NCI-H82 treated with DMSO at 0.1 percent for 48 hours (cell line): ENCODE measurements at regions not wholly inside any gene's neighbourhood (a gene's known extent, or its start where the extent isn't known, plus 50 kb on each side); places are given as distances from the start of the nearest gene placed in this dataset.

Experiments used
- DNase-seq: peaks from one replicate; lab custom pipeline; 2025; ENCODE audit not compliant: unreplicated experiment; lab: John Stamatoyannopoulos, UW

- no peak for DNase-seq
These were observed 154.0 kb upstream of the MKI67 start for GRCh38 chr10:128280271-128280670.

DNA sequence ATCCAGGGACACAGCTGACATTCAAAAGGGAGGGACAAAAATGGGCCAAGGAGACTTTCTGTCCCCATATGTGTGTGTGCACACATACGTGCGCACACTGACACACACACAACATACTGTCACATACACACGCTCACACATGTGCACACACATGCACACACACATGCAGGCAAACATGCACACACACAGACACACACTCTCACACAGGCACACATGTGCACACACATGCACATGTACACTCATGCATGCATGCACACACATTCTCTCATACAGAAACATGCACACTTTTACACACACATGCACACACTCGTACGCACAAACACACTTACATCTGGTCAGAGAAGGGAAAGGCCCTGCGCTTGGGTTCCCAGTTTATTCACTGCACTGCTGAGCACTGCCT is 155.1 kb upstream of the MKI67 start:
- DNase-seq: no peak

DNA sequence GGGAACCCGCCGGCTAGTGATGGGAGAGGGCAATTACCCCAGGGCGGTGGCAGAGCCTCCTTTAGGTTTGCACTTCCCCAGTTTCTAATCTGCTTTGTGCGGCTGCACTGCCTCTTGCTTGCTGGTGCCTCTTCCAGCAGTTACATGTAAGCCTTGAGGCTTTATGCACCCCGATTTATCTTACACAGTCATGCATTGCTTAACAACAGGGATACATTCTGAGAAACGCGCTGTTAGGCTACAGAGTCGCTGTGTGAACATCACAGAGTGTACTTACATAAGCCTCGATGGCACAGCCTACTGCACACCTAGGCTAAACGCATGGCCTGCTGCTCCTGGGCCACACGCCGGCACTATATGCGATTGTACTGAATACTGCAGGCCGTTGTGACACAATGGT is 155.6 kb upstream of the MKI67 start:
- no peak for DNase-seq

DNA sequence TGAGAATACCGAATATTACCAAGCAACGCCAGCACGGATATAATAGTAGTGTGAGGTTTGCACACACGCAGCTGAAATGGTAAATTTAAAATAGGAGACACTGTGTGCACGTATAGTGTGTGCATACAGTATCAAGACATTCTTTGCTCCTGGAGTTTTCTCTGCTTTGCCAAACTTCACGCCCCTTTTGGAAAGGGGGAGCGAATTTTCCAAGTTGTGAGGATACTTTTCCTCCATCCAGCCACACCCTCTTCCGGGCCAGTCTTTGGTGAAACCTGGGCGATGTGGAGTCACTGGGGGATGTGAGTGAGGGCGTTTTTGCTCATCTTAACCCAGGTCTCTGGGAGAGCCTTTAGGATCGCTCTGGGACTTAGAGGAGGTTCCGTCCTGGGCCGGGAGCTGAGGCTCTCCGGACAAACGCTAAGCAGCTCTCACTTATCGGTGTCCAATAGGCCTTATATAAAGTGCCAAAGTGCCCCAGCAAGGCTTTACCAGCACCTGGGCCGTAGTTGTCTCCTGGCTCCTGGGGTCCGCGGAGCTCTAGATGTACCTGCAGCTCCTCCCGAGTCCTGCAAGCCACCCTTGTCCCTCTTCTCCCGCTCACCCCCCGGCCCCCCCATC is 160.0 kb upstream of the MKI67 start:
- DNase-seq: no peak

- DNase-seq: no peak
These were observed 160.7 kb upstream of the MKI67 start for GRCh38 chr10:128286762-128287500.

DNA sequence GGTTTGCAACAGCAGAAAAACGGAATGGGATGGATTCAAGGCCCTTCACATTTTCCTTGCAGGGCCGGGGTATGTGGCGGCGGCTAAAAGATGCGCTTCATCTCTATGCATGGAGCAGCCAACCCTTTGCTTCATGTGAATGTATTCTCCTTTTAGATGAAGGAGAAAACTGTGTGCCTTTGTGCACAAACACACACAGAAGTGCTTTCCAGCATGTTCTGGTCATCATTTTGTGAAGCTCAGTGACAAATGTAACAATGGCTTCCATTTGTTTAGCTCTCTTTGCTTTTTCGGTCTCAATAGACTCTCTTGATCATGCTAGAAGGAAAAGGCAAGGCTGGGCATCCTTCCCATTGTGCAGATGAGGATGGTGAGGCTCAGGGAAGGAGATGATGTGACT is 161.7 kb upstream of the MKI67 start:
- no peak for DNase-seq

DNA sequence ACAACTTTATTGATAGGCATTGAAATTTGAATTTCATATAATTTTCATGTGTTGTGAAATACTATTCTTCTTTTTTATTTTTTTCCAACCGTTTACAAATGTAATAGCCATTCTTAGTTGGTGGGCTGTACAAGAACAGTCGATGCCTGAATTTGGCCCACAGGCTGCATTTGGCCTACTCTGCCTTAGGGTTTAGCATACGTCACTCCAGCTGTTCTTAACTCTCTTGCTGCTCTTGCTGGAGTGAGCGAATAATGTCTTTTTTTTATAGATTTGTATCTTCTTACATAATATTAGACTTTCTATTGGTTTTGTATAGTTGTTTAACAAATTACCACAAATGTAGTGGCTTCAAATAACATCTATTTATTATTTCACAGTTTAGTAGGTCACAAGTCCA is 163.4 kb upstream of the MKI67 start:
- DNase-seq: no peak

GRCh38 chr10:128295003-128295402 is 168.8 kb upstream of the MKI67 start:
- no peak for DNase-seq

DNA sequence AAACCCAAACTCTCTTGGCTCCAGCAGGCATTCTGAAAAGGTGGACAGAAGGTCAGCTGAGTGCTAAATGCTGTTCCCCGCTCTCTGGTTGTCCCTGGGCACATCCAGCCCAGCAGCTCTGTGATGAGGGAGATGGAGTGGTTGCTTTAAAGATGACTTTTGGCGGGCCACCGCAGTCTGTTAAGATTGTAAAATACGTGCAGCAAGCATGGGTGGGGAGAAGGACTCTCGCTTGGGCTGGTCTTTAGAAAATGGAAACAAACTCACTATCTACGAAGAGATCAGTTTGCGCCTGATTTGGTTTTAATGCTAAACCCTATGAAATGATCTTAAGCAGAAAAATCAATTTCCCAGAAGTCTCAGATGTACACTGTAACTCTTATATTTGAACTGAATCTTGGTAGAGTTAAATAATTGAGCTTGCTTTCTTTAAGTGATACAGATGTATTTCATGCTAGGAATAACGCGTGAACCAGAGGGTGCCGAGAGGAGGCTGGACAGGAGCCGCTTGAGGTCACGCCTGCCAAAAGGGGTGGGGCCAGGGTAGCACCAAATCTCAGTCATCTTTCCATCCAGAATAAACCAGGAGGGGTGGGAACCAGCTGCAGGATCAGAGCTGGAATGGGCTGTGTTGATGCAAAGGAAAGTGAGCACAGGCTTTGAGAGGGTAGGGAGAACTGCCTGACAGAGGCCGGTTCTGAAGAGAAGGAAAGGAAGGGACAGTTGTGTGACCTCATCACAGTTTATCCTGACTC is 170.2 kb upstream of the MKI67 start:
- DNase-seq: no peak

DNA sequence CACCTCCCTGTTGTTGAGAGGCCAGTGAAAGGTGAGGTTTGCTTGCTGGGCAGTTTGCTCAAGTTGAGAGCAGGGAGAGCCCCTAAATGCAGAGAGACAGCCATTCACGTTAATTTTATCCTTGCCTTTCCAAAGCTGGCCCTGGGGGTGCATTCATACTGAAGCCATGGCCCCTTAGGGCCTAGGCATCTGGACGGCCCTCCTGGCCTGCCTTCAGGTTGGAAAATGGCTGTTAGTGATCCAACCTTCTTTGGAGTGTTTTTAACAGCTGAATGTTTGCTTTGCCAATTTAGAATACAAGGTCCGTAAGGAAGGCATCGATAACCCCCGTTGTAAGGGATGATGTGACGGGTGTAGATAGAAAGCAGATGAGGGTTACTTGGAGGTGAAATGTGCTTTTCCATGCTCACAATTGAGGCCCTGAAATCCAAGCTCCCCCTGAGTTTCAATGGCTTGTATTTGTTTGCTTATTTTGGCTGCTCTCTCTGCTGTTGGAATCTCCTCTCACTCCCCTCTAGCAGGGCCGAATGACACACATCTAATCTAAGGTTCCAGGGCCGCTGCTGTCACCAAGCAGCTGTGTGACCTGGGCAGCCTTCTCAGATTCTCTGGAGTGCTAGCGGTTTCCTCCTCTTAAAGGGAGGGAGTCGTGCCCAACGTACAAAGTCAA is 171.6 kb upstream of the MKI67 start:
- no peak for DNase-seq

DNA sequence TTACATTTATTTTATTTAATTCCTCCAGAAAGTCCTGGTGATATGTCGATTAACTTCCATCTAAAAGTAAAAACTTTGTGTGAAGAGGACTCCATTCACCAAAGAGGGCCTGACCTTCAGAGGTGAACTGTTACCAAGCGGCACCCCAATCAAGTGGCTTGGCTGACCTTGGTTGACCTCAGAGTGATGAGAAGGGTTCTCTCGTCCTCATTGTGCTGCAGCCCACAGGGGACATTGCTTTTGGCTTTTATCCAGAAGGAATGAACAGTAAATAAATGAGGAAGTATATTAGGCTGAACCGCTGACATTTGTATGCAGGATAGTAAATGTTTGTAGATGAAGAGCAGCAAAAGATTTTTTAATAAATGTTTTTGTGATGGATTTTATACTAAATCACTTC is 172.4 kb upstream of the MKI67 start:
- DNase-seq: no peak

GRCh38 chr10:128300290-128300824 is 174.1 kb upstream of the MKI67 start:
- DNase-seq: no peak

GRCh38 chr10:128301051-128301450 is 174.8 kb upstream of the MKI67 start:
- DNase-seq: no peak

DNA sequence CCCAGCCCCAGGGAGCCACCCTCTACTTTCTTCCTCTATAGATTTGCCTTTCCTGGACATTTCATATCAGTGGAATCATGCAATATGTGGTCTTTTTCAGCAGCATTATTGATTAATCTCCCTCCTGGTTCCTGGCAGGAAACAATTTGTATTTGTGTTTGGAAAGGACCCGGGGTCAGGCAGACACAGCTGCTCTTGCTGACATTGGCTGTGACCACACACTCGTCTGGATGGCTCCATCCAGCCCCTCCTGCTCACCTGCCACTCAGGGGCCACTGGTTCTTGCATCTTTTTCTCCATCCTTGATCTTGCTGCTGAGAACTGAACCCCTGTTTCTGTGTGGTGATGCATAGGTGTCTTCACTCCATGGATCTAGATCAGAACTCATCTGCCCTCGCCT is 176.6 kb upstream of the MKI67 start:
- DNase-seq: no peak

- no peak for DNase-seq
These were observed 178.0 kb upstream of the MKI67 start for GRCh38 chr10:128304271-128304670.

- DNase-seq: no peak
These were observed 179.6 kb upstream of the MKI67 start for GRCh38 chr10:128305601-128306345.

DNA sequence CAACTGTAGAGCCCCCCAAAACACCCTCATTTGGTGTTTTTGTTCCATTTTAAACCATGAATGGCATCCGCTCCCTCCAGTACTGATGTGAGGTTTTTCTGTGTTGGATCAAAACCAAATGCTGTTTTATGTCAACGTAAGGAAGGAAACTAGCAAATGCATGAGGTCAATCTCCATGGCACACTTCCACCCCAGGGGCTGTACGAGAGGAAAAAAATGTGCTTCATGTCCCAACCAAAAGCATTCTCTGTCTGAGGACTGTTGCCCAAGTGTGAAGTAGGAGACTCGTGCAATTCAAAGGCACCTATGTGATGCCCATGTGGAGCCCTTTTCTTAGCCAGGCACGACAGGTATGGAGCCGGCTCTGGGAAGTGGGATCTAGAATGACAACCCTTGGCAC is 180.3 kb upstream of the MKI67 start:
- DNase-seq: no peak

GRCh38 chr10:128306966-128307365 is 180.7 kb upstream of the MKI67 start:
- no peak for DNase-seq

DNA sequence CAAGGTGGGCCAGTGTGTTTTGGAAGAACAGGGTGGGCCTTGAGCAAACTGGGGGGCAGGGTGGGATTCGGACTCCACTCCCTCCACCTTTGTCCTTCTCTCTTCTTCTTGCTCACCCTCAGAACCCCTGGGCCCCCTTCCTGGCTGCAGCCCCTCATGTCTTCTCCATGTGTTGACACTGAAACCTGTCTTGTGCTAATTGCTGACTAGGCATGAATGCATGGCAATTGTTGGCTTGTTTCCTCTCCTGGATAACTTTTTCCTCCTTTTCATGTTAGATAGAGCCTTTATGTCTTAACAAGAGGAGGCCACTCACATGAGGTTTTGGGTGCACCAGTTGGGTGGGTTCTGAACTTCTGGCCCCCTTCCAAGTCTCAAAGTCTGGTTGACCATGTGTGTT is 181.6 kb upstream of the MKI67 start:
- no peak for DNase-seq

DNA sequence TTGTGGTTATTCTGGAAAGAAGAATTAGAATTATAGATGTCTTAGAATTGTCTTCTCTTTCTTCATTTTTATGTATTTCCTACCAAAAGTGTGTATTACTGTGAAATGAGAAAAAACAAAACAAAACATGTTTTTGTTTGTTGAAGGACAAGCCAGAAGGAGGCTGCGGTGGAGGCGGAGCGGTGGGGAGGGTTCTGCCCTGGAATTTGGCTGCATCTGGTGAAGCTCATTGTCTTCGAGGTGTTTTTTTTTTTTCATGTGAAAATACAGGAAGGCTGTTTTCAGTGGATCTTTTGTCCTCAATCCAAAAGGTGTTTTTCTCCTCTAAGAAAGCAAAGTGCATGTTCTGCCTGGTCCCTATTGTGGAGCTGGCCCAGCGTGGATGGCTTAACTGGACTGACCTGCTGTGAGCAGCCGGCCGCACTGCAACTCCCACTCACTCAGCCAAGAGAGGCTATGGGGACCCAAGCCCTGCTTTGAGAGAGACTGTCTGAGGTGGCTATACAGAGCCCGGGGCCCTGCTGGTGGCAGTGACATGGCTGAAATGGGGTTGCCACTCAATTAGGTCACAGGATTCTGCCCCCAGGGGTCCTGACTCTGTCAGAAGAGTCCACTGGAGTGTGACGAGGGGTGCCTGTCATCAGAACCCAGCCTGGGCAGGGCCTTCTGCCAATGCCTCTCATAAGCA is 184.9 kb upstream of the MKI67 start:
- DNase-seq: no peak
